Astrocyte of the cerebellum (primary cell): ENCODE measurements at regions not wholly inside any gene's neighbourhood (a gene's known extent, or its start where the extent isn't known, plus 50 kb on each side); places are given as distances from the start of the nearest gene placed in this dataset.

ENCODE experiments used
- DNase-seq: peaks from one replicate; pipeline ENCODE4 v3.0.0-alpha.2; 2011; ENCODE audit warnings: low read depth
- H3K4me3 ChIP-seq: 2 replicates; pipeline ENCODE4 v1.5.1; 2011; ENCODE audit warnings: mild to moderate bottlenecking, low read depth, low read length, moderate library complexity
- in situ Hi-C: cut with HindIII; loops from 2 replicates; pipeline ENCODE4 v1.10.0; 2017; ENCODE audit warnings: low sequenced_read_pairs
- TF ChIP-seq, protein P1 (sequence below): IDR thresholded peaks from 2 replicates; pipeline ENCODE4 v1.5.1; 2012; ENCODE audit warnings: low read length, low read depth, moderate library complexity, mild to moderate bottlenecking; ENCODE audit errors: missing control alignments

GRCh38 chr3:77837456-77838025 lies 797.6 kb downstream of the ROBO2 start:
- in situ Hi-C loops: no loop called here
- DNase-seq: no peak
- TF ChIP-seq, protein P1, sequence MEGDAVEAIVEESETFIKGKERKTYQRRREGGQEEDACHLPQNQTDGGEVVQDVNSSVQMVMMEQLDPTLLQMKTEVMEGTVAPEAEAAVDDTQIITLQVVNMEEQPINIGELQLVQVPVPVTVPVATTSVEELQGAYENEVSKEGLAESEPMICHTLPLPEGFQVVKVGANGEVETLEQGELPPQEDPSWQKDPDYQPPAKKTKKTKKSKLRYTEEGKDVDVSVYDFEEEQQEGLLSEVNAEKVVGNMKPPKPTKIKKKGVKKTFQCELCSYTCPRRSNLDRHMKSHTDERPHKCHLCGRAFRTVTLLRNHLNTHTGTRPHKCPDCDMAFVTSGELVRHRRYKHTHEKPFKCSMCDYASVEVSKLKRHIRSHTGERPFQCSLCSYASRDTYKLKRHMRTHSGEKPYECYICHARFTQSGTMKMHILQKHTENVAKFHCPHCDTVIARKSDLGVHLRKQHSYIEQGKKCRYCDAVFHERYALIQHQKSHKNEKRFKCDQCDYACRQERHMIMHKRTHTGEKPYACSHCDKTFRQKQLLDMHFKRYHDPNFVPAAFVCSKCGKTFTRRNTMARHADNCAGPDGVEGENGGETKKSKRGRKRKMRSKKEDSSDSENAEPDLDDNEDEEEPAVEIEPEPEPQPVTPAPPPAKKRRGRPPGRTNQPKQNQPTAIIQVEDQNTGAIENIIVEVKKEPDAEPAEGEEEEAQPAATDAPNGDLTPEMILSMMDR: no peak

GRCh38 chr3:77859156-77859555 lies 819.3 kb downstream of the ROBO2 start:
- no peak overlapping the region for H3K4me3 ChIP-seq
- TF ChIP-seq, protein P1: no peak
- DNase-seq: no peak
- in situ Hi-C loops: no loop called here

More at GRCh38 chr3:77837456-77838025, 797.6 kb downstream of the ROBO2 start:
- no peak overlapping the region for H3K4me3 ChIP-seq

DNA sequence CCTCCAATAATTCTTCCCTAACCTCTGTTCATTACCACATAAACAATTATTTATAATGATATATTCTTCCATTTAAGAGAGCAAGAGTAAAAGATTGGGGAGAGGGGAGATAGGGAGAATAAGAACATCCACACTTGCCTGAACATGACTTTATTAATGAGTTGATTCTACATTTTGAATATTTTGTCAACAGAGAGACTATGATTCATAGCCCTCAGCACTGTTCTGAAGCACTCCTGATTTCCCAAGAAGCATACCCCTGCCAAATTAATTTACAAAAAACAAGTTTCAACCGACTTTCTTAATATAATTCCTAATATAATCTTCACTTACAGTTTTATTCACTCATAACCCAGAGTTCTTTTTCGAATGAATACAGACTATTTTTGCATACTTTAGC lies 828.8 kb downstream of the ROBO2 start:
- no peak for DNase-seq
- in situ Hi-C loops: no loop called here
- TF ChIP-seq, protein P1: no peak
- H3K4me3 ChIP-seq: no peak overlapping the region

DNA sequence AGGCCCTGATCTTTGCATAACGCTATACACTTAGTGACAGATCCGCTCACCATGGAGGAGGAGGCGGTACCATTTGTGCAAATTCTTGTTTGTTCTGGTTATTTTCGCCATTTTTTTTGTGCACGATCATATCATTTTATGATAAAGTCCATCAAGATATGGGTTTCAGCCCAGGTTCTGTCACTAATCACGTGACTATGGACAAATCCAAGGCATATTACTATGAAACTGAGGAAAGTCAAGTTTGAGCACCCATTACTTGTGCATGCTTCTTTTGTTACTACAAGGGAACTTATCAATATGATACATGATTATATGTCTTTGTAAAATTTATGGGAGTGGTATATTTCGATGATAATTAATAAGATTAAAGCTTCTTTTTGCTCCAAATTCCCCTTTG lies 829.5 kb downstream of the ROBO2 start:
- H3K4me3 ChIP-seq: no peak overlapping the region
- TF ChIP-seq, protein P1: no peak
- in situ Hi-C loops: no loop called here
- no peak for DNase-seq

DNA sequence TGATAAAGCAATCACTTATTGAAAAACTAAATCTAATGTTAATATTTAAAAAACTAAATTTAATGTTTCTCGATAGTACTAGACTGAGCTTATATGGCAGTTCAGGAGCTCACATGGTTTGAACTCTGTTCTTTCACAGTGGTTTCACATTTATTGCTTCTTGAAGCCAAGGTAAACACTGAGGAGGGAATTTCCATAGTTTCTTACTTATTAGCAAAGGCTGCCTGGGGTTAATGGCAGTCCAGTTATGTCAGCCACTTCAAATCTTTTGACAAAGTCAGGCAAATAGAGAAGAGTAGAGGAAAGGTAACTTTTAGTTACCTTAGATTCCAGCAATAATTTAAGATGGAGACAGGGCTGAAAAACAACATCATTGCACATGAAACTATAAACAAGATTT lies 831.5 kb downstream of the ROBO2 start:
- in situ Hi-C loops: no loop called here
- no peak overlapping the region for H3K4me3 ChIP-seq
- TF ChIP-seq, protein P1: no peak
- no peak for DNase-seq

GRCh38 chr3:77873598-77873997 lies 833.7 kb downstream of the ROBO2 start:
- TF ChIP-seq, protein P1: no peak
- in situ Hi-C loops: no loop called here
- no peak overlapping the region for H3K4me3 ChIP-seq
- no peak for DNase-seq

DNA sequence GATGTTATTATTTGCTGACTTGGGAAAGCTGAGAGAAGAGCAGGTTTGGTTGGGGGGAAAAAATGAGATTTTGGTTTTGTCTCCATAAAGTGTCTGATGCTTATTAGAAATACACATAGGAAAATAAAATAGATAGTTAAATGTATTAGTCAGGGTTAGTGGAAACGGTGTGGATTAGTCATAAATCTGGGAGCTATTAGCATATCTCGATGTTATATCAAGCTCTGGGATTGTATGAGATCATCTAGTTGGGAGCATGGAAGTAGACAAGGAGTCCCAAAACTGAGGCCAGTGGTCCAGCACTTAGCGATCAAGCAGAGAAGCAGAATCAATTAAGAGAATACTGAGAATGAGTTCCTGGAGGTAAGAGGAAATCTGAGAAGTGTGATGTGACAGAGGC lies 845.5 kb downstream of the ROBO2 start:
- TF ChIP-seq, protein P1: no peak
- in situ Hi-C loops: no loop called here
- no peak for DNase-seq
- no peak overlapping the region for H3K4me3 ChIP-seq
